HepG2 (cell line): ENCODE measurements at regions not wholly inside any gene's neighbourhood (a gene's known extent, or its start where the extent isn't known, plus 50 kb on each side); places are given as distances from the start of the nearest gene placed in this dataset.
A peak's percentile ranks its signal among the peaks of the same experiment; 100 is the strongest.

Experiments used
- ATAC-seq: fragments of 200-7000 bp; cut with Tn5 transposase; 3 replicates; pipeline ENCODE4 v1.9.1; 2020; ENCODE audit warnings: mild to moderate bottlenecking, moderate library complexity
- BruUV-seq: library from RNA; stranded (reverse); fragments of 400-500 nt; replicated peaks from 2 replicates; lab custom pipeline; 2021; lab: Mats Ljungman, UMichigan
- CTCF ChIA-PET: fragments of 300-600 bp; formaldehyde crosslinking; extraction: SDS; loops from one replicate; lab custom pipeline; 2021; ENCODE audit warnings: low total read pairs, inconsistent platforms, low intra/inter-chr PET ratio; lab: Yijun Ruan, JAX
- POLR2A ChIA-PET: fragments of 350-600 bp; sonication (Branson Sonifier 250); formaldehyde crosslinking; loops from one replicate; lab custom pipeline; 2020; ENCODE audit warnings: antibody characterized with exemption, inconsistent platforms; lab: Yijun Ruan, JAX
- DNase-seq: peaks from one replicate; pipeline ENCODE4 v3.0.0-alpha.2; 2015; ENCODE audit warnings: low spot score
- FAIRE-seq: peaks from 3 replicates; lab custom pipeline; 2011; peaks lifted over from hg19 to GRCh38; lab: Jason Lieb, UNC
- H2AFZ ChIP-seq: one replicate; pipeline ENCODE4 v1.6.1; 2011; ENCODE audit warnings: low read length, inconsistent platforms
- H3K27ac ChIP-seq: fragments of 300-600 bp; 3 replicates; pipeline ENCODE4 v1.8.0; 2011; ENCODE audit warnings: mixed run types, mild to moderate bottlenecking, mixed read lengths, low read length, inconsistent platforms; ENCODE audit not compliant: insufficient read depth; ENCODE audit errors: extremely low read length
- H3K27me3 ChIP-seq, 2 experiments: fragments of 200-600 bp in 1 of 2; 2 replicates in 1 of 2; 3 replicates in 1 of 2; pipeline versions ENCODE4 v1.6.0 to v1.8.0; 2011; ENCODE audit warnings: low read length in 2 of 2, mild to moderate bottlenecking in 2 of 2, moderate library complexity in 2 of 2, inconsistent platforms in 1 of 2; ENCODE audit not compliant: insufficient read depth in 2 of 2, control insufficient read depth in 1 of 2
- H3K36me3 ChIP-seq, 2 experiments: fragments of 200-600 bp in 1 of 2; replicated peaks in 1 of 2; 2 replicates in 1 of 2; 3 replicates in 1 of 2; pipeline versions ENCODE4 v1.5.1 to v1.8.0; 2011; ENCODE audit warnings: low read length in 2 of 2, inconsistent platforms in 1 of 2; ENCODE audit not compliant: insufficient read depth in 2 of 2, control insufficient read depth in 1 of 2
- H3K4me1 ChIP-seq: 2 replicates; pipeline ENCODE4 v1.5.1; 2012; ENCODE audit warnings: low read length, inconsistent platforms; ENCODE audit not compliant: insufficient read depth
- H3K4me2 ChIP-seq: 2 replicates; pipeline ENCODE4 v1.6.0; 2011; ENCODE audit warnings: low read depth, low read length, inconsistent platforms
- H3K4me3 ChIP-seq, 3 experiments: fragments of 200-600 bp in 1 of 3; sonication (generic), shearing (Covaris generic) in 1 of 3; replicated peaks in 1 of 3; 2 replicates each; pipeline ENCODE4 v1.5.1; 2011 to 2016; ENCODE audit warnings: low read length in 3 of 3, inconsistent platforms in 2 of 3, low read depth in 2 of 3, mild to moderate bottlenecking in 2 of 3, control low read depth in 1 of 3, mixed read lengths in 1 of 3; ENCODE audit not compliant: insufficient read depth in 1 of 3
- H3K79me2 ChIP-seq: one replicate; pipeline ENCODE4 v1.6.1; 2011; ENCODE audit warnings: low read length, inconsistent platforms; ENCODE audit not compliant: insufficient read depth
- H3K9ac ChIP-seq: 2 replicates; pipeline ENCODE4 v1.6.0; 2011; ENCODE audit warnings: mild to moderate bottlenecking, low read depth, low read length, inconsistent platforms; ENCODE audit not compliant: insufficient read depth
- H3K9me3 ChIP-seq: 2 replicates; pipeline ENCODE4 v1.5.1; 2012; ENCODE audit warnings: mild to moderate bottlenecking, low read length
- H4K20me1 ChIP-seq: 2 replicates; pipeline ENCODE4 v1.6.0; 2011; ENCODE audit warnings: inconsistent platforms, mild to moderate bottlenecking, low read length, moderate library complexity; ENCODE audit not compliant: insufficient read depth
- ETV5 ChIP-seq: IDR thresholded peaks from 2 replicates; pipeline ENCODE4 v1.6.1; 2018; ENCODE audit warnings: missing biosample characterization, missing genetic modification reagents, inconsistent platforms, borderline replicate concordance
- SATB2 ChIP-seq: sonication (generic); formaldehyde crosslinking; IDR thresholded peaks from 2 replicates; pipeline ENCODE4 v1.5.0; 2020; ENCODE audit warnings: missing genetic modification reagents
- TRIM24 ChIP-seq: sonication (generic); formaldehyde crosslinking; IDR thresholded peaks from 2 replicates; pipeline ENCODE4 v1.8.0; 2022; ENCODE audit warnings: mild to moderate bottlenecking, missing genetic modification reagents
- WGBS: methylation state at CpG from one replicate; pipeline ENCODE4 v1.1.6; 2017; ENCODE audit warnings: low lambda C conversion rate; 5-methylcytosine and 5-hydroxymethylcytosine counted together
- in situ Hi-C: cut with HindIII; loops from 2 replicates; pipeline ENCODE4 v1.10.0; 2017; ENCODE audit warnings: low pct_unique_long_range_greater_than_20kb; ENCODE audit not compliant: extremely low pct_ligation_motif_present
- intact Hi-C: fragments of 100-400 bp; cut with micrococcal nuclease; formaldehyde crosslinking; loops from one replicate; pipeline ENCODE4 v1.10.0; 2022; ENCODE audit not compliant: unreplicated experiment
- TF ChIP-seq, protein P1 (sequence below): sonication (generic); formaldehyde crosslinking; IDR thresholded peaks from 2 replicates; pipeline ENCODE4 v1.5.1; 2020; ENCODE audit warnings: mild to moderate bottlenecking, missing genetic modification reagents, borderline replicate concordance
- TF ChIP-seq, protein P2 (sequence below): sonication (generic); formaldehyde crosslinking; conservative IDR thresholded peaks from 2 replicates; pipeline ENCODE4 v1.4.0; 2020; ENCODE audit warnings: mild to moderate bottlenecking, missing genetic modification reagents, moderate library complexity

DNA sequence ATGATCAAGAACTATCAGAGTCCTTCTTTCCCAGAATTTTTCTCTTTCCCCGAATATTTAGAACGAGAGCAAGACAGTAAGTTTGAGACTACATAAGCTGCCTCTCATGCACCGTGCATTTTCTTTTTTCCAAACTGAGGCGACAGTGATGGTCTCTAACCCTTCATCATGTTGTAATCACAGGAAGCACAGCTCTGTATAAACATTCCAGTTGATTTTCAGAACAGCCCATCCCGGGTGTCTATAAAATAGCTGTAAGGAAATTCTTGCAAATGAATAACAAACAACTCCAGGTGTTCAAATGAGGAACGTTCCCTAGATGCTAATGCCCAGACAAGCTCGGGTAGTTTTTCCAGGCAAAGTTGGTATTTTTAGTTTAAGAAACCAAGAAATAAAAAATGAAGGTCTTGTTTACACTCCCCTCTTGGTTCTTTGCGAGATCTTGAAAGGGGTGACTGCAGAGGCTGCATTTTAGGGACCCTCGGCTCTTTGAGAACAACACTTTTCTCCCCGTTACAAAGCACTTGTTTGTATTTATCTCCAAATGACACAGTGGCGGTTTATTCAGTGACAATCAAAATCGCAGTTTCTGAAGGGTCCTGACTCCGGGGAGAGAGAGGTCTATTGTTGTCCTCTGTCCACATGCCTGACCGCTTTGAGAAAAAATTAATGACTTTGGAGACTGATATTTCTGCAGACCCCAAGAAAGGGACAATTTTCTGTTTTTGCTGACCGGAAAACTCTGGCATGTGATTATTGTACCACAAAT is 101.1 kb upstream of the NCK2 start:
- in situ Hi-C loops, result no loop called here
- TF ChIP-seq, protein P1, sequence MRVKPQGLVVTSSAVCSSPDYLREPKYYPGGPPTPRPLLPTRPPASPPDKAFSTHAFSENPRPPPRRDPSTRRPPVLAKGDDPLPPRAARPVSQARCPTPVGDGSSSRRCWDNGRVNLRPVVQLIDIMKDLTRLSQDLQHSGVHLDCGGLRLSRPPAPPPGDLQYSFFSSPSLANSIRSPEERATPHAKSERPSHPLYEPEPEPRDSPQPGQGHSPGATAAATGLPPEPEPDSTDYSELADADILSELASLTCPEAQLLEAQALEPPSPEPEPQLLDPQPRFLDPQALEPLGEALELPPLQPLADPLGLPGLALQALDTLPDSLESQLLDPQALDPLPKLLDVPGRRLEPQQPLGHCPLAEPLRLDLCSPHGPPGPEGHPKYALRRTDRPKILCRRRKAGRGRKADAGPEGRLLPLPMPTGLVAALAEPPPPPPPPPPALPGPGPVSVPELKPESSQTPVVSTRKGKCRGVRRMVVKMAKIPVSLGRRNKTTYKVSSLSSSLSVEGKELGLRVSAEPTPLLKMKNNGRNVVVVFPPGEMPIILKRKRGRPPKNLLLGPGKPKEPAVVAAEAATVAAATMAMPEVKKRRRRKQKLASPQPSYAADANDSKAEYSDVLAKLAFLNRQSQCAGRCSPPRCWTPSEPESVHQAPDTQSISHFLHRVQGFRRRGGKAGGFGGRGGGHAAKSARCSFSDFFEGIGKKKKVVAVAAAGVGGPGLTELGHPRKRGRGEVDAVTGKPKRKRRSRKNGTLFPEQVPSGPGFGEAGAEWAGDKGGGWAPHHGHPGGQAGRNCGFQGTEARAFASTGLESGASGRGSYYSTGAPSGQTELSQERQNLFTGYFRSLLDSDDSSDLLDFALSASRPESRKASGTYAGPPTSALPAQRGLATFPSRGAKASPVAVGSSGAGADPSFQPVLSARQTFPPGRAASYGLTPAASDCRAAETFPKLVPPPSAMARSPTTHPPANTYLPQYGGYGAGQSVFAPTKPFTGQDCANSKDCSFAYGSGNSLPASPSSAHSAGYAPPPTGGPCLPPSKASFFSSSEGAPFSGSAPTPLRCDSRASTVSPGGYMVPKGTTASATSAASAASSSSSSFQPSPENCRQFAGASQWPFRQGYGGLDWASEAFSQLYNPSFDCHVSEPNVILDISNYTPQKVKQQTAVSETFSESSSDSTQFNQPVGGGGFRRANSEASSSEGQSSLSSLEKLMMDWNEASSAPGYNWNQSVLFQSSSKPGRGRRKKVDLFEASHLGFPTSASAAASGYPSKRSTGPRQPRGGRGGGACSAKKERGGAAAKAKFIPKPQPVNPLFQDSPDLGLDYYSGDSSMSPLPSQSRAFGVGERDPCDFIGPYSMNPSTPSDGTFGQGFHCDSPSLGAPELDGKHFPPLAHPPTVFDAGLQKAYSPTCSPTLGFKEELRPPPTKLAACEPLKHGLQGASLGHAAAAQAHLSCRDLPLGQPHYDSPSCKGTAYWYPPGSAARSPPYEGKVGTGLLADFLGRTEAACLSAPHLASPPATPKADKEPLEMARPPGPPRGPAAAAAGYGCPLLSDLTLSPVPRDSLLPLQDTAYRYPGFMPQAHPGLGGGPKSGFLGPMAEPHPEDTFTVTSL, result peak; percentile 33; the same call in 1 of the 2 replicates
- no peak for TF ChIP-seq SATB2 (CRISPR knock-in tag)
- TF ChIP-seq, protein P2, sequence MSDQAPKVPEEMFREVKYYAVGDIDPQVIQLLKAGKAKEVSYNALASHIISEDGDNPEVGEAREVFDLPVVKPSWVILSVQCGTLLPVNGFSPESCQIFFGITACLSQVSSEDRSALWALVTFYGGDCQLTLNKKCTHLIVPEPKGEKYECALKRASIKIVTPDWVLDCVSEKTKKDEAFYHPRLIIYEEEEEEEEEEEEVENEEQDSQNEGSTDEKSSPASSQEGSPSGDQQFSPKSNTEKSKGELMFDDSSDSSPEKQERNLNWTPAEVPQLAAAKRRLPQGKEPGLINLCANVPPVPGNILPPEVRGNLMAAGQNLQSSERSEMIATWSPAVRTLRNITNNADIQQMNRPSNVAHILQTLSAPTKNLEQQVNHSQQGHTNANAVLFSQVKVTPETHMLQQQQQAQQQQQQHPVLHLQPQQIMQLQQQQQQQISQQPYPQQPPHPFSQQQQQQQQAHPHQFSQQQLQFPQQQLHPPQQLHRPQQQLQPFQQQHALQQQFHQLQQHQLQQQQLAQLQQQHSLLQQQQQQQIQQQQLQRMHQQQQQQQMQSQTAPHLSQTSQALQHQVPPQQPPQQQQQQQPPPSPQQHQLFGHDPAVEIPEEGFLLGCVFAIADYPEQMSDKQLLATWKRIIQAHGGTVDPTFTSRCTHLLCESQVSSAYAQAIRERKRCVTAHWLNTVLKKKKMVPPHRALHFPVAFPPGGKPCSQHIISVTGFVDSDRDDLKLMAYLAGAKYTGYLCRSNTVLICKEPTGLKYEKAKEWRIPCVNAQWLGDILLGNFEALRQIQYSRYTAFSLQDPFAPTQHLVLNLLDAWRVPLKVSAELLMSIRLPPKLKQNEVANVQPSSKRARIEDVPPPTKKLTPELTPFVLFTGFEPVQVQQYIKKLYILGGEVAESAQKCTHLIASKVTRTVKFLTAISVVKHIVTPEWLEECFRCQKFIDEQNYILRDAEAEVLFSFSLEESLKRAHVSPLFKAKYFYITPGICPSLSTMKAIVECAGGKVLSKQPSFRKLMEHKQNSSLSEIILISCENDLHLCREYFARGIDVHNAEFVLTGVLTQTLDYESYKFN, result 0 out of 2 replicates have a peak, but pooled peaks have one; percentile 25
- TF ChIP-seq ETV5 (CRISPR knock-in tag), result peak; percentile 38; the same call in 1 of the 2 replicates
- TF ChIP-seq TRIM24 (CRISPR knock-in tag), result no peak
- TF ChIP-seq, all 625 proteins: peak for 3
- Histone ChIP-seq H3K36me3 (no peaks in the 10 kb centered on the region), H2AFZ (no peak overlapping the region), H3K79me2 (no peaks in the 10 kb centered on the region), H3K9me3 (no peaks in the 10 kb centered on the region), H3K4me2 (peak overlapping the region; percentile 57), H3K4me1 (peaks cover 26% of the 10 kb centered on the region), H3K27me3 (peaks cover 4 to 54% of the 10 kb centered on the region in 2 experiments; a peak in 4 of 5 replicates), H4K20me1 (no peaks in the 10 kb centered on the region), H3K4me3 (no peak overlapping the region), H3K27ac (no peak overlapping the region), H3K9ac (no peak overlapping the region)
- intact Hi-C loops, result no loop called here
- FAIRE-seq, result no peak
- WGBS, result 16% methylated on average over 15 of the region's 15 CpGs
- POLR2A ChIA-PET, result no interaction called here
- peak; percentile 71 for ATAC-seq
- peak; percentile 28 for DNase-seq
- BruUV-seq, result no TSS peak
- CTCF ChIA-PET, result no interaction called here
